Skeletal muscle tissue (tissue), 3 donors: ENCODE measurements at regions not wholly inside any gene's neighbourhood (a gene's known extent, or its start where the extent isn't known, plus 50 kb on each side); places are given as distances from the start of the nearest gene placed in this dataset.

ENCODE experiments used
- H3K27ac ChIP-seq: one replicate; pipeline ENCODE4 v1.7.0; 2013; ENCODE audit warnings: mild to moderate bottlenecking, low read depth, low read length, inconsistent platforms
- H3K27me3 ChIP-seq, 3 donors: one replicate each; pipeline ENCODE4 v1.7.0; 2013; ENCODE audit warnings: low read length in 3 of 3; ENCODE audit not compliant: control insufficient read depth in 3 of 3, insufficient read depth in 3 of 3
- H3K36me3 ChIP-seq, 3 donors: one replicate each; pipeline ENCODE4 v1.7.0; 2013; ENCODE audit warnings: low read length in 3 of 3; ENCODE audit not compliant: control insufficient read depth in 3 of 3, insufficient read depth in 3 of 3
- H3K4me1 ChIP-seq, 3 donors: one replicate each; pipeline ENCODE4 v1.7.0; 2013; ENCODE audit warnings: low read length in 3 of 3, mild to moderate bottlenecking in 3 of 3; ENCODE audit not compliant: control insufficient read depth in 3 of 3, insufficient read depth in 3 of 3
- H3K4me3 ChIP-seq, 3 donors: one replicate each; pipeline ENCODE4 v1.7.0; 2013; ENCODE audit warnings: low read length in 3 of 3
- H3K9ac ChIP-seq, 3 donors: one replicate each; pipeline ENCODE4 v1.7.0; 2013; ENCODE audit warnings: low read length in 3 of 3, mild to moderate bottlenecking in 3 of 3, moderate library complexity in 2 of 3, low read depth in 1 of 3
- H3K9me3 ChIP-seq, 3 donors: one replicate each; pipeline ENCODE4 v1.7.0; 2013; ENCODE audit warnings: low read length in 3 of 3; ENCODE audit not compliant: control insufficient read depth in 3 of 3
- donor health status: Osteomylitis.

DNA sequence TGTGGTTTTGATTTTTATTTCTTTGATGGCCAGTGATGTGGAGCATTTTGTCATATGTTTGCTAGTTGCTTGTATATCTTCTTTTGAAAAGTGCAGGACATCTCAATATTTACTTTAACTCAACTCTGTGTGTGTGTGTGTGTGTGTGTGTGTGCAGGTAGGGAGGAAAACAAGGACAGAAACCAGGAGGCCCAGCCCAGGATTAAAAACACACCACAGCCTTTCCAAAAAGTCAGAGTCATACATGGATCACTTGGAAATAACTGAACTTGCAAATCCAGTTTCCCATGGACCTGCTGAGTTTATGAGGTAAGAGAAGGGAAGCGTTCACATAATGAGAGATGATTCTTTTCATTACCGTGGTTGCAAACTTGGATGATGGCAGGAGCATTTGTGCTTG lies 189.9 kb upstream of the LYZL1 start:
- no peaks in the 10 kb centered on the region for H3K4me1 ChIP-seq
- H3K36me3 ChIP-seq, result no peaks in the 10 kb centered on the region
- H3K9me3 ChIP-seq, result peaks cover 0 to 2% (median 0%) of the 10 kb centered on the region in 3 donors
- no peak overlapping the region for H3K9ac ChIP-seq
- H3K27ac ChIP-seq, result no peak overlapping the region
- no peak overlapping the region for H3K4me3 ChIP-seq
- H3K27me3 ChIP-seq, result no peaks in the 10 kb centered on the region

DNA sequence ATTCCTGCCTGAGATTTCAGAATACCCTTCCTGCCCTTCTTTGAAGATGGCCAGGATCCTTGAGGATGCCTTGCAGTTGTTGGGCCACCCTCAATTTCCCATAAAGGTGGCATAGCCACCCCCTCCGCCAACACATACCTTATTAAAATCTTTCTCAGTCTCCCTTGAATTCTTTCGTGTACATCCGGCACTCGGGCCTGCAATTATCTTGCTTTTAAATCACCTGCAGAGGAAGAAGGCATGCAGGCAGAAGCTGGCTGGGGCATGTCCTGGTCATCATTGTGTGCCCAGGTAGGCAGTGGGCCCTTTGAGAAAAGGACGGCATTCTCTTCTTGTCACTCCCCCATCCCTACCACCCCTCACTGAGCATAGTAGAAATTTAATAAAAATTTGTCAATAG lies 189.5 kb upstream of the LYZL1 start:
- Histone ChIP-seq H3K9me3 (peaks cover 0 to 2% (median 0%) of the 10 kb centered on the region in 3 donors), H3K9ac (no peak overlapping the region), H3K27me3 (no peaks in the 10 kb centered on the region)

DNA sequence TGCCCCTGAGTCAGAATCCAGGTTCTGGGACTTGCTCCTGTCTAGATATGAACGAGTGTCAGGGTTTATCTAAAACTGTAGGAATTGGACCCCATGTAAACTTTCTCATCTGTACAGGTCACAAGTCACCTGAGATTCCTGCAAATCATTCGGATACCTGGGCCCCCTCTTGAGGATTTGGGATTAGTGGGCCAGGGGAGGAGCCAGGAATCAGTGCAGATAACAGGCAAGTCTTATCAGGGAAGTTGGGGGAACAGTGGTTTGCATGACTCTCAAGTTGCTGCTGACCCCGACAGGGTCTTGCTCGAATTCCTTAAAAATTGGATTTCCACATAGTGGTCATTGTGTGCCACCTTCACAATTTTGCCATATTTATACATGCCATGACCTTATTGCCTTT lies 188.4 kb upstream of the LYZL1 start:
- Histone ChIP-seq H3K27me3 (no peaks in the 10 kb centered on the region), H3K9ac (no peak overlapping the region), H3K27ac (no peak overlapping the region), H3K4me1 (no peaks in the 10 kb centered on the region), H3K36me3 (no peaks in the 10 kb centered on the region), H3K9me3 (no peaks in the 10 kb centered on the region), H3K4me3 (no peak overlapping the region)

More for the DNA sequence above, 189.5 kb upstream of the LYZL1 start:
- Histone ChIP-seq H3K4me3 (no peak overlapping the region), H3K27ac (no peak overlapping the region), H3K4me1 (no peaks in the 10 kb centered on the region), H3K36me3 (no peaks in the 10 kb centered on the region)

DNA sequence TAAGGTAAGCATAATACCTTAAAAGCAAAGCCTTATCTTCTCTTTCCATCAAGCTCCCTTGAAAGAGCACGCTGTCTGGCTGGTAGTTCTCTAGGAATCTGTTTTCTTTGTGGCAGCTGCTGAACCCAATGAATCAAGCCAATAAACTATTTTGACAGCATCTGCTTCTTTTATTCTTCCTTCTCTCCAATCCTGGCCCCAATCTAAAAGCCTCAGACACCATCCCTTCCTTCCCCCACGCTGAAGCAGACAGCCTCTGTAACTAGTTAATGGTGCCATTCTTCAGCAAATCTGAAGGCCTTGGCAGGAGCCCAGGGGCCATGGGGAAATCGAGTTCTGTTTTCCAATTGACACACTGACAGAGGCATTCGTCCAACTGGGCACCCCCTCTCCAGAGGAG lies 186.6 kb upstream of the LYZL1 start:
- H3K9ac ChIP-seq, result no peak overlapping the region
- no peaks in the 10 kb centered on the region for H3K9me3 ChIP-seq
- no peak overlapping the region for H3K27ac ChIP-seq
- H3K4me1 ChIP-seq, result no peaks in the 10 kb centered on the region
- no peaks in the 10 kb centered on the region for H3K27me3 ChIP-seq
- no peak overlapping the region for H3K4me3 ChIP-seq
- H3K36me3 ChIP-seq, result no peaks in the 10 kb centered on the region

DNA sequence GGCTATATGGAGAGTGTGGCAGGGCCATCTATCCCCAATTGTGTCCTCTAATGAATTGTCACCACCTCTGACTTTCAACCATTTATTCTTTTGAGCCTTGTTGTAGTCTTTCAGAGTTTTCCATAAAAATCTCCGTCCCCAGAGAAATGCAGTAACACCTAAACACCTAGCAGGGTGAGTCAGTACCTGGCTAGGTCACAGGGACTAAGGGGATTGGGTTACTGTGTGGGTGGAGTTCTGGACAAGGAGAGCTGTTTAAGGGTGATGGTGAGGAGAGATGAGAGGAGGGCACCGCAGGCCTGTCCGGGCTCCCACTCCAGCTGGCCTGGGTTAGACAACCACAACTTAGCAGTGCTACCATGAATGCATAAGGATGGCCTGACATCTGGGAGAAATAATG lies 186.2 kb upstream of the LYZL1 start:
- Histone ChIP-seq H3K4me3 (no peak overlapping the region), H3K4me1 (no peaks in the 10 kb centered on the region), H3K36me3 (no peaks in the 10 kb centered on the region), H3K9ac (no peak overlapping the region), H3K27me3 (no peaks in the 10 kb centered on the region), H3K27ac (no peak overlapping the region), H3K9me3 (no peaks in the 10 kb centered on the region)

DNA sequence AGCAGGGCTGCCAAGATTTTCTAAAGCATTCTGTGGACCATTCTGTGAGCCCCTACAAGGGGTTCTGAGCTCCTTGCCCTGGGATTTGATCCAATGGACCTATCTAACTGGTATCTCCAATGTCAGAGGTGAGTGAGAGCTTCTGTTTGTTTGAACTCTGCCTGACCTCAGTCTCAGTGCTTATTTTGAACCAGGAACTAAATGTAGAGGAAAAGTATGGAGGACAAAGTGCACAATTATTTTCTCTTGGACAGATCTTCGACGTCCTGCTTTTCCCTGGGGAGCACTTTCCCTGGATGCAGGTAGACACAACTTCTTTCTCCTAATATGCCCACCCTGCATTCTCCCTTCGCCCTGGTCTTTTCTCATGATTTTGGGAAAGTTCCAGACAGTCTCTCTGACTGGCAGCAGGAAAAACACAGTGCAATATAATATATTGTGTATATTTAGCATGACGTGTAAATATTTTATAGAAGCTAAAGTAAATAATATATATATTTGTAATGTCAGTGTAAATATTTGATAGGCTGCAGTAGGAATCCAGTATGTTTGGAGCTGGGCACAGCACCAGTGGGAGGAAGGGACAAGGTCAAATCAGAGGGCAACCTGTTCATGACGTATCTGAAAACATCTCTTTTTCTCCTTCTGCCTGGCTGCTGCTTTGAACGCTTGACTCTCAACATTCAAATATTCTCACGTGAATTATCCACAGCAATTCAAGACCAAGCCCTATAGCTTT lies 184.0 kb upstream of the LYZL1 start:
- no peaks in the 10 kb centered on the region for H3K27me3 ChIP-seq
- no peaks in the 10 kb centered on the region for H3K4me1 ChIP-seq
- H3K9me3 ChIP-seq, result no peaks in the 10 kb centered on the region
- no peak overlapping the region for H3K9ac ChIP-seq
- no peaks in the 10 kb centered on the region for H3K36me3 ChIP-seq
- H3K4me3 ChIP-seq, result no peak overlapping the region
- H3K27ac ChIP-seq, result no peak overlapping the region

DNA sequence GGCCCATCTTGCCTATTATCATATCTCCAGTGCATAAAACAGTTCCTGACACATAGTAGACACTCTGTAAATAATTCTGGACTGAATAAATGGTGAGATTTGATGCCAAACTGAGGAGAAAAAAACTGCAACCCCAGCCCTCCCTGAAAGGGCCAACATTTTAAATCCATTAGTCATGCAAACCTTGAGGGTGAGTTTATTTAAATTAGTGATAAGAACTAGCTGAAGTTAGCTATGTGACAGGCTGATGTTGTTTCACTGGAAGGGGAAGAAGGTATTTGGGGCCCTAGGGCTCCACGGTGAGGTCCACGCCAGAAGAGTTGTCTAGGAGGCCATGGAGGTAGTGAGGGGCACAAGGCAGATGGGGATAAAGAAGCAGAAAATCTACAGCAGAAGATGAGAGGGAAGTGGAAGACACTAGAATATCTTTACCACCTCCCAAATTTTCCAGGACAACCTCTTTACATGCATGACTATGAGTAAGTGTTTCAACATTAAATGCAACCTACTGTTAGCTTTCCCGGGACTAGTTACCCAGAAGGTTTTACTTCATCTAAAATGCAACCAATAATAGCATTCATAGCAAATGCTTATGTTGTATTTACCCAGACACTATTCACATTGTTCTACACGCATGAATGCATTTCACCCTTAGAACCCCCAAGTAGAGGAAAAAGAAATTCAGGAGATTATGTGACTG lies 183.2 kb upstream of the LYZL1 start:
- Histone ChIP-seq H3K36me3 (no peaks in the 10 kb centered on the region), H3K9ac (no peak overlapping the region), H3K27me3 (no peaks in the 10 kb centered on the region), H3K4me3 (no peak overlapping the region), H3K9me3 (no peaks in the 10 kb centered on the region), H3K27ac (no peak overlapping the region), H3K4me1 (no peaks in the 10 kb centered on the region)

DNA sequence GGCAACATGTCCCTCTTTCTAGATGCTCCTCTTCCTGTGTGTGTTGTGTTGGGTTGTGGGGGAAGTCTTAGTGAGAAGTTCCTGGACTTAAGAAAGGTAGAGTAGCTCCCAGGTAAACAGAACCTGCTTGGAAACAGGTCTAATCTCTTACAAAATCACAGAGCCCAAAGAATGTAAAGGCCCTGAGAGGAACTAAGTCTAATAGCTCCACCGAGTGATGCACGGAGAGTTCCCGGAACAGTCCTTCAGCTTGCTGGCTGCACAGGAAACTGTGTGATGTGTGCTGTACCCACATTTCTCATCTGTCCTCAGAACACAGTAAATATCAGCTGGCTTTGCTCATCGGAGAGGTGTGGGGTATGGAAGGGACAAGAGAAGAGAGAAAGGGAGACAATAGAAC lies 182.6 kb upstream of the LYZL1 start:
- H3K9ac ChIP-seq, result no peak overlapping the region
- no peak overlapping the region for H3K4me3 ChIP-seq
- no peaks in the 10 kb centered on the region for H3K27me3 ChIP-seq
- no peaks in the 10 kb centered on the region for H3K4me1 ChIP-seq
- H3K36me3 ChIP-seq, result no peaks in the 10 kb centered on the region
- H3K27ac ChIP-seq, result no peak overlapping the region
- no peaks in the 10 kb centered on the region for H3K9me3 ChIP-seq

DNA sequence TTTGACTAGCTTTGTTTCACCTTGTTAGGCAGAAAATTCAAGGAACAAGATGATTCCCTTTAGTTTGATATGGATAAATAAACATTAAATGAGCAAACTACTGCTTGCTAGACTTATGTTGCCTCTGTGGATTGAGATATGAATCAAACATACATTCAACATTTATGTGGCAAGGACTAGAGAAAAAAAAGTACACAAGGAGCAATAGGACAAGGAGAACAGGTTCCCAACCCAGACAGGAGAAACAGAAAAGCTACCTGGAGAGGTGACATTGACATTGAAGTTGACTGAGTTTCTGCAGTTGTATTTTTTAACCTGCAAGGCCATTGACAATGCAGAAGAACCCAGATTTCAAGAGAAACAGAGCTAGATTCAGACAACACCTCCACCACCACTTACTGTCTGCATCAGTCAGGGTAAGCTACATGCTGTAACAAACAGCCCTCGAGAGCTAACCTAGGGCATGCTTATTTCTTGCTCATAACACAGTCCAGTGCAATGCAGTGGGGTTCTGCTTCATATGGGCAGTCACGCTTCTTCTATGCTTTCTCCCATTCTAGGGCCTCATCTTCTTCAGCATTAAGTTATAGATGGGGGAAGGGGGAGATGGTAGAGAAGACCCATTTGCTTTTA lies 180.9 kb upstream of the LYZL1 start:
- Histone ChIP-seq H3K9ac (no peak overlapping the region), H3K27ac (no peak overlapping the region), H3K4me1 (no peaks in the 10 kb centered on the region), H3K36me3 (no peaks in the 10 kb centered on the region), H3K4me3 (no peak overlapping the region), H3K9me3 (no peaks in the 10 kb centered on the region), H3K27me3 (no peaks in the 10 kb centered on the region)
